CD4-positive, alpha-beta T cell treated with Interleukin-10 for 1 hour (primary cell): ENCODE measurements at regions not wholly inside any gene's neighbourhood (a gene's known extent, or its start where the extent isn't known, plus 50 kb on each side); places are given as distances from the start of the nearest gene placed in this dataset.

Source experiments
- DNase-seq: peaks from one replicate; pipeline ENCODE4 v3.0.0-alpha.2; 2020

DNA sequence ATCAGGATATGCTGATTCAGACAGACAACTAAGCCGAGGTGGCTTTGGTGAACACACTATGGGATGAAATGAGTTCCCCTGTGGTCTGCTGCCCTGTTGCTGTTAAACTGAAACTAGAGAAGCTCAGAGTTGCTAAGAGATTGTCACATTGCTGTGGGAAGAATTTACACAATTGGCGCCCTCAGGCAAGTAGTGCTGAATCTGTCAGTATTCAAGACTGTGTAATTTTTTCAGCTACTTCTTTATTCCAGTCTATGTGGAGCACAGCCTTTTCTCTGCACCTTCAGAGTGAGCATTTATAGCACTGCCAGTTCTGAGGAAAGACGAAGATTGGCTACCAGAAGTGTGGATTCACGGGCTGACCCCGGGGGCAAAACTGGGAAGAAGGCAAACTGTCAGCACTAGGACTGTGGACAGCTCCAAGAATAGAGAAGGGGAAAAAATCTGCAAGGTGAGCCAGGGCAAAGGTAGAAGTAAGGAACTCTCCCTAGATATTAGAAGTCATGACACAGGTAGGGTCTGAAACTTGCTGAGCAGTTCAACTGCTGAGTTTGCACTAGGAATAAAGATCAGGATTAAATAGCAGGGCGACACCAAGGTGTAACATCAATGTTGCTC lies 218.8 kb upstream of the TMPO start:
- no peak for DNase-seq

DNA sequence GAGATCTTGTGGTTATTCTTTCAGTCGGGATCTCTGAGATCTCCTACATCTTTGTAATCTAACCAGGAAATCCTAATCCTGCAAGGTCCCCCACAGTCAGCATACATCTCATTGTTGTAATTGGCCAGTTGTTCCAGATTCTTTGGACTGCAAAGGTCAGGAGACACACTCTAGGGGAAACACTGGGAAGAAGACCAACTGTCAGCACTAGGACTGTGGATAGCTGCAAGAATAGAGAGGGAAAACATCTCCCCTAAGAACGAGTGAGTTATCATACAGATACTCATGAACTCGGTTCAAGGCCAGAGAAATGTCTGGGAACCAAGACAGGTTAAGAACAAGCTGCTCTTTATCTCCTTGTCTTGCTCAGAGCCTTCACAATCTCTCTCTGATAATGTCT lies 217.9 kb upstream of the TMPO start:
- no peak for DNase-seq

DNA sequence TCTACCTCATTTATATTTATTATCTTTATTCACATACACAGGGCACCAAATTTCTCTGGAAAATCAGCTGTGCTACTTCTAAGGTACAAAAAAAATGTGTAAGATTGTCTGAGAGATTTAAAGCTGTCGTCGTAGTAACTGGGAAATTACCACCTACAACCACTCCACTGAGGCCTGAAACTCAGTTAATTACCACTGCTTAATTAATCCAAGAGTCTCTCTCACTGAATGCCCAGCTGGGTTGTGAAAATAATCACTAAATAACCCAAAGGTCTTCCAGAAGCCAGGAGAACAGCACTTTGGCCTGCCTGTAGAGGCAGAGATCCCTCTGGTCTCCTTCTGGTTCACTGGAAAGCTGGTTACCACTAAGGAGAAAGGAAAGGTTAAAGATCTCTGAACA lies 207.2 kb upstream of the TMPO start:
- DNase-seq: no peak

DNA sequence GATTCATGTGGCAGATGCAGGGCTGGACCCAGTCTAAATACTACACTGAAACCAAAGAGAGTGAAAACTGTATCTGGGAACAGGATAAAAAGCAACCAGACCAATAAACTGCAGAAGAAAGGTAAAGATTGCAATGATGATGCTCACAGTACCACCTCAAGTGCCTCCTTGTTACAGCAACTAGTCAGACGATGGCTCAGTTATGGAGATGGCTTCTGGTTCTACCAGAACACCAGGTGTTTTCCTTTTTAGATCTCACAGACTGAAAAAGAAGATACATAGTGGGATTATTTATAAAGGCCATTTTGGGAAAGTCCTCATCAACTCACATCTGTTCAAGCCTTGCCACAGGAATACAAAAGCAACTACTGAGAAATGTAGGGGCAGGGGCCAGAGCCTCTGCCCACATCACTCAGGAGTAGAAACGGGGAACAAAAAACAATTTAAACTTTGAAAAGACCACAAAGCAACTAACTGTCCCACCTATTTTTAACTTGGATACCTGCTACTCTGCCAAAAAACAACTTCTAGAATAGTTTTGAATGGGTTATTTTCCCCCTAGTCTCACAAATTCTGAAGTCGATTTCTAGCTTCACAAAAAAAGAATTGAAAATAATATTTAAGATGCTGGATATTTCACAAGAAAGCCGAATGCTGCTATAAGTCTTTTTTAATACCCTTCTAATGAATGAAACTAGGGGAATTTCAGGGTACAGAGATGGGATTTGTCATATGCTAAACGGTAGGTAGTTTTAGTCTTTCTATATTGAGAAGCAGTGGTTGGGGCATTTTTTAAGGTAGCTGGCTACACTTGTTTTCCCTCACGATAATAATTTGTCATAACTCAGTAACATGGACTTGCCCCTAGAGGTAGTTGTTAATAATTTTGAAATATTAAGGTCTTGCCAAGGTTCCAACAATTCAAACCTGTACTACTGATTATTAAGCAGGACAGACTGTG lies 197.2 kb upstream of the TMPO start:
- DNase-seq: no peak

DNA sequence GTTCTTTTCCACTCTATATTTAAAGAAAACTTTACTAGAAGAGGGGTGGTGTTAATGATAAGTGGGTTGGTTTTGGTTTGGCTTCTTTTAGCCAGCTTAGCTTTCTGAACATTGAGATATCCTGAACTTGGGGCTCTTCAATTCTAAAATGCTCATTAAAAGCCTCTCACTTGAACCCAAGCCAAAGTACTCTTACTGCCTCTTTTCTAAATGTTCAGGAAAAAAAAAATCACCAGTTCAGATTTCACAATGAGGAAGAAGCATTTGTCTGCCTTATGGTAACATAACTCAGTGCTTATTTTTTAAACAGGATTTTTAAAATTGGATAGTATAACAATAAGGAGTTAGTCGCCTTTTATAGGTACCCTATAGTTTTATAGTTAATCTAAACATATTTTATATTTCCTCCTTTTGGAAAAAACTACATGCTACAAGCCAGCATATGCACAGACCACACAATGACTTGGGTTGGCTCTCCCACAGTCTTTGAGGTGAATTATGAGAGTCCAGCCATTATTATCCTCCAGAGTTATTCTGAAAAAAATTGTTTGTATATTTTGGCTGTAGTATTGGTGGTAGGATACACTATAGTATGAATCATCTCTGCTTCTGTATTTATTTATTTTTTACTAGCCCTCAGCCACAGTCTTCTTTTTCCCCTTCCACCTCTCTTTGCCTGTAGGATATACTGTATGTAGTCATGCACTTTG lies 195.5 kb upstream of the TMPO start:
- DNase-seq: no peak

DNA sequence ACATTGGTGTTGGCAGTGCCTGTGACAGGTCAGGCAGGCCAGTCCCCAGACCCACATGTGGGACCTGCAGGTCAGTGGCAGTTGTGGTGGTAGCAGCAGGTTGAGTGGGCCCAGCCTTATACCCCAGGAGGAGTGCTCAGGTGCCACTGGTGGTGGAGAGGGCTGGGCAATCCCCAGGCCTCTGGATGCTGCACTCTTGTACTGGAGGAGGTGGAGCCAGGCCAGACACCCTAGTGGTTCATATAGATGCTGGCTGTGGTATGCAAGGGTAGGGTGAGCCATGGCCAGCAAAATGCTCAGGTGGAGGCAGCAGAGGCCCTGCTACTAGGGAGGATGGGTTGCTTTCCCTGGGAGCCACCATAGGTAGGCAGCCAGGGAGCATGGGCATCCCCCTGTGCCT lies 190.4 kb upstream of the TMPO start:
- DNase-seq: no peak

DNA sequence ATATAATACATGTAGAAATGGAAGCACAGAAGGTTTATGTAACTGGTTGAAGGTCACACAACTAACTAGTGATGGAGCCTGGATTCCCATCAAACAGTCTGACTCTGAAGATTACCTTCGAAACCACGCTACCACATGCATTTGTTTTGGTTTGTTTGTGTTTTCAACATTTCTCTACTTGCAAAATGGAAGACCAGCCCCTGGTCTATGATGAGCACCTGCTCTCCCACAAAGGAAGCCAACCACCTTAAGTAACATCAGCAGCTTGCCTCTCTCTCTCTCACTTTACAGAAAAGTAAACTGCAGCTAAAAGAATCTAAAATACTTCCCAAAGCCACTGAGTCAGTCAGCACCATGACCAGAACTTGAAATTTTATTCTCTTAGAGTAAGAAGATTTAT lies 186.9 kb upstream of the TMPO start:
- no peak for DNase-seq

DNA sequence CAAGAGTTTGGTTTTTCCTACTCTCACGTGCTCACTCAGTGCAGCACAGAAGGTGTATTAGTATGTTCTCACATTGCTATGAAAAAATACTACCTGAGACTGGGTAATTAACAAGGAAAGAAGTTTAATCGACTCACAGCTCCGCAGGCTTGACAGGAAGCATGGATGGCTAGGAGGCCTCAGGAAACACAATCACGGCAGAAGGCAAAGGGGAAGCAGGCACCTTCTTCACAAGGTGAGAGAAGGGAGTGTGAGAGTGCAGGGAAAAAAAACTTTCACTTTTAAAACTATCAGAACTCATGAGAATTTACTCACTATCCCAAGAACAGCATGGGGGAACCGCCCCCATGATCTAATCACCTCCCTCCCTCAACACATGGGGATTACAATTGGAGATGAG lies 185.8 kb upstream of the TMPO start:
- DNase-seq: no peak

DNA sequence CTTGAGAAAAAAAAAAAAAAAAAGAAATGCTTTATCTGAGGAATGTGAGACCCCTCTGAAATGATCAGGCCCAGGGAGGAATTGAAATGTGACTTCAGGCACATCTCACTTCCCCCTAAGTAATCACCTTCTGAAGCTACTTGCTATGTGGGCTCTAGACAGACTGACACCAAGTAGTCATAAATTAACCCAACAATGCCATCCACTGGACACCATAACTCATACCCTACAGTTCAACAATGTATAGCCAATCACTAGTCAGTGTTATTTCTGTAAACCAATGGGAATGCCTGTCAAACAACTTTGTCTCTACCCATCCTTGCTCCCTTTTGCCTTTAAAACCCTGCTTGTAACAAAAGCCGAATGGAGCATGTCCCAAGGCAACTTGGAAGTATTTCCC lies 182.7 kb upstream of the TMPO start:
- no peak for DNase-seq

DNA sequence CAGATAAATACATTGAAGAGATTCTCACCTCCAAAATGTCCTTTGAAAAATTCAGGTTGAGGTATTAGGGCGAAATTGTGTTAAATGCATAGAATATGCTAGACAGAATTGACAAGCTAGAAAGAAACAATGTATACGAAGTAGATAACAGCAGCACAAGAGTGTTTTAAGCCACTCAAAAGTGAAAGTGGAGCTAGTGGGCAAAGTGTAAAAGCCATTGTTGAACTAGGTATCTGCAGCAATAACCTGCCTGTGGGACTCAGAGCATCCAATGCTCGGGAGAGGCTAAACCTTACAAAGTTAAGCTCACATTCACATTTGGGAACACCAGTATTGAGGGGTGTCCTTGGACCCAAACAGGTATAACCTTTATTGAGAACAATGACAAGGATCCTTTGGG lies 180.6 kb upstream of the TMPO start:
- no peak for DNase-seq

DNA sequence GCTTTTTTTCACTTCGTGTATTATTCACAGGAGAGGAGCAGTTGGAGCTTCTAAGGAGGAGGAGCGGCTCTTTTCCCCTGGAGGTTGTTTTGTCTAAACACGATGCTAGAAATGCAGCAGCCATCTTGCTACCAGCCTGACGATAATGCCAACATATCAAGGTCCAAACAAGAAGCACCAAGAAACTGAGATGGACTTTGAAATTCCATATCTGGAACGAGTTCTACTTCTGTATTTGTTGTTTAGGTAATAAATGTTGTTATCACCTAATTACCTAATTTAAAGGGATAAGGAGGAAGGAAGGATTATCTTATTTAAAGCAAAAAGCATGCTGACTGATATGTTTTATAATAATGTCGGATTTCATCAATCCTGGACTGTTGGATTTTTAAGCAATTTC lies 174.4 kb upstream of the TMPO start:
- no peak for DNase-seq

DNA sequence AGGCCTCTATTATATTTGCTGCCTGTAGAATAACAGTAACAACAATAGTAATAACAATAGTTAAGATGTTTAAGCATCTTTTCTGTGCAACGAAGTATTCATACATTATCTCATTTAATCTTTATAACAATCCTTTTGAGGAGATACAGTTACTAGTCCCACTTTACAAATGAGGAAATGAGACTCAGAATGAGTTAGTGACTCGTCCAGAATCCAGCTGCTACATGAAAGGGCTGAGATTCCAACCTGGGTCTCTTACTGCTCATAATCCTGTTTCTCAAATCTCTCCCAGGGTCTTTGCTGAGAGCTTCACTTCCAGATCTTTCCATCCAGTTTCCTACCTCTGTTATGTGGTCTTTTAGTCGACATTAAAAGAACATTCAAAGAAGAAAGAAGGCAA lies 173.7 kb upstream of the TMPO start:
- no peak for DNase-seq

DNA sequence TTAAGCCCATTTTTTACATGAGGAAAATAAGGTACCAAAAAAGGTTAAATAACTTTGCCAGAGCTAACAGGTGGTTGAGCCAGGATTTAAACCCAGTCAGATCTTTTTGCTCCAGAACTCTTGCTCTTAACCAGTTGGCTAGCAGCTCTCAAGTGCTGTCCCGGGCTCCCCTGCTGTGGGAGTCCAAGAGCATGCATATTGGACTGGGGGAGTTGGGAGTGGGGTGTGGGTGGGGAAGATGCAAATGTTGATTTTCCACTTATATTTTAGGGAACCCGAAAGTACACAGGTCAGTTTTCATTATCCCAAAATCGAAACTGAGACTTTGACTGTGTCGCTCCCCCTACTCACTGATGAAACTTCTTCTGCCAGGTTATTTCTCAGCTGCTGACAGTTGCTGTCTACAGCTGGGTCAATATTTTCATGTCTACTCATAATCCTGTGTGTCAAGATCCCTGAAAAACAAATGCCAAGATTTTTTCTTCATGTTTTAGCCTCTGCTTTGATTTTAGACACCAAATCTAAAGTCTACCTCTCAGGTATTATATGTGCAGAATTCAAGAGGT lies 172.3 kb upstream of the TMPO start:
- no peak for DNase-seq

DNA sequence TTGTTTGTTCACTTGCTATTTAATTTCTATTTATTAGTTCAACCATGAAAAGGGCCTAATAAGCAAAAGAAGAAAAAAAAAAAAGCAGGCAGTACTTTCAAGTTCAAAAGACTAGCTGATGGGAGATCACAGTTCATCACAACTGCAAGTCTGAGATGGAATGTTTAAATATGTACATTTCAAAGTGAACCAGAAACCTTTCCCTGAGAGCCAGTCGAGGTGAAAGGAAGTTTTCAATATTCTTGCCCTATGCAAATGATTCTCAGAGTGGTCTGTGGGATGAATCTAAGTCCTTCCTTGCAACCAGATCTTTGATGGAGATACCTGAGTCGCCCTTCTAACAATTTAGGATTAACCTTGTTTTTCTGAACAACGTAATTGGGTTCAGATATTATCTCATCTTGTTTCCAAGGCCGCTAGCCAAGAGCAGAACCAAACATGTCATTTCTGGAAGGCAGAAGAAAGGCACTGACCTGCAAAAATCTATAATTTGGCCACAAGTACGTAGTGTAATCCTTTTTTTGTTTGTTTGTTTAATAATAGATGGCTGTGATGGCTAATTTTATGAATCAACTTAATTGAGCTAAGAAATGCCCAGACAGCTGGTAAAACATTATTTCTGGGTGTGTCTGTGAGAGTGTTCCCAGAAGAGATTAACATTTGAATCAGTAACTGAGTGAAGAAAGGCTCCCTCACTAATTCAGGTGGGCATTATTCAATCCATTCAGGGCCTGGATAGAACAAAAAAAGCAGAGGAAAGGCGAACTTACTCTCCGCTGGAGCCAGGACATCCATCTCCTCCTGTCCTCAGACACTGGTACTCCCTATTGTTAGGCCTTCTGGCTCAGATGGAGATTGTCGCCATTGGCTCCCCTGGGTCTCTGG lies 171.1 kb upstream of the TMPO start:
- no peak for DNase-seq

DNA sequence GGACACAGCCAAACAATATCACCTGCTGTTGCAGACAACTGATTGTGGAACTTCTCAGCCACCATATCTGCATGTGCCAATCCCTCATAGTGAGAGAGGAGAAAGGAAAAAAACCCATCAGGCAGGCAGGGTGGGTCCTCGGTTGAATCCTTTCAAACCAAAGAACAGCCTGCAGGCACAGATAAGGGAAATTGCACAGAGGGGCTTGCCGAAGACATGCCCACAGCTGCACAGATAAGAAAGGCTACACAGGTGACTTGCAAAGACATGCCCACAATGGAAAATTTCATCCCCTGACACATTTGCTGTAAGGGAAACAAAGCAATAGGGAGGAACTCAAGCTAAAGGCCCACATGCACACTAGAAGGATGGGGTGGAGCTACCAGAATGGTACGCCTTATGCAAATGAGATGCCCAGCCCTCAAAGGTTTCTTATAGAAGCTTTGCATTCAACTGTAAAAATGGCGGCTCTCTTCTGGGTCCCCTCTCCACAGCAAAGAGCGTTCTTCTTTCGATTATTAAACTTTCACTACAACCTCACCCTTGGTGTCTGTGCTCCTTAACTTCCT lies 170.0 kb upstream of the TMPO start:
- no peak for DNase-seq

DNA sequence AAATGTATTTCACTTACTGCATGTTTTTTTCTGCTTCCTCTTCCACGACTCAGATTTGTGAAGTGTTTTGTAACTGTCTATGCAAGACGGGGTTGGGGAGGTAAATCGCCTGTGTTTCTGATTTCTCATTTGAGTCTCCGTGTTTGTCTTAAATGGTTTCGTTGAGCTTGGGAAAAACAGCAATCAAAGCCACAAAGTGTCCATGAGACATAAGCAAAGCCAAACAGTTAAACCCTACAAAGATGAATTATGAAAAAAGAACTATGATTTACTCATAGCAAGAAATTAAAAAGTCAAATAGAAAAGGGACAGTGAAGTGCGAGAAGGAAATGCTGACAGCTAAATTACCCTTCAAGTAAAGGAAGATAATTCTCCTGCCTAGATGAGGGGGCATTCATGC lies 164.3 kb upstream of the TMPO start:
- DNase-seq: no peak

DNA sequence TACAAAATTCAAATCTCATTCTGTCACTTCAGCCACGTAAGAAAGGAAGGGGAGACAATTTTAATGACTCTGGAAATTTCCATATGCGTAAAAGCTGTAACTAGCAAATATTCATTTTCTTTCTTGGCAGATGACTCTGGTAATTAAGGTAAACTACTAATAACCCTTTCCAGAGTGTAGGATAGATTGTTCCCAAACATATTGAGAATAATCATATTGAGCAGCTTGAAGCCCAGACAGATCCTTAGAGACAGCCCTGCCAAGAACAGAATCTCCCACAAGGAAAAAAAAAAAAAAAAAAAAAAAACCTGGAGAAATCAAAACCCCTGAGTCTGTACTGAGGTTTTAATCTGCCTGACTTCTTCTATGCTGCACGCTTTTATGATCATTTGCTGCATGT lies 163.6 kb upstream of the TMPO start:
- DNase-seq: no peak

DNA sequence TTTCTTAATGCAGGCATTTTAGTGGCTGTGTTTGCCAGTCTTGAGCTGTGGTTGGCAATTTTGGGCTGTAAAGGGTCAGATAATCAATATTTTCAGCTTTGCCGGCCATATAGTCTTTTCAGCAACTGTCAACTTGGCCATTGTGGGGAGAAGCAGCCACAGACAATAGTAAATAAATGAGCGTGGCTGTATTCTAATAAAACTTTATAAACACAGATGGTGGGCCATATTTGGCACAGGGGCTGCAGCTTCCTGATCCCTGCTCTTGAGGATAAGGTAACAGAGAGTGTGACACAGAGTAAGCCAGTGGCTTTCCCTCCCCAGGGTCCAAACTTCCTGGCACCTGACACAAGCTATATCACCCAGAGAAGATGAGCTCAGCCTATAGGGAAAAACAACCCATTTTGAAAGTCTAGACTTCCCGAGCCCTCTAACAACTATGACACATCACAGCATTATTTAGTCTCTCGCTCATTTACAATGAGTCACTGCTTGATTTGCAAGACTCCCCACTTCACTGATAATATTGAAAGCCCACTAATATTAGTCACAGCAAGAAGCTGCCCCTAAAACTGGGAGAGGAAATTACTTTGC lies 163.1 kb upstream of the TMPO start:
- no peak for DNase-seq

DNA sequence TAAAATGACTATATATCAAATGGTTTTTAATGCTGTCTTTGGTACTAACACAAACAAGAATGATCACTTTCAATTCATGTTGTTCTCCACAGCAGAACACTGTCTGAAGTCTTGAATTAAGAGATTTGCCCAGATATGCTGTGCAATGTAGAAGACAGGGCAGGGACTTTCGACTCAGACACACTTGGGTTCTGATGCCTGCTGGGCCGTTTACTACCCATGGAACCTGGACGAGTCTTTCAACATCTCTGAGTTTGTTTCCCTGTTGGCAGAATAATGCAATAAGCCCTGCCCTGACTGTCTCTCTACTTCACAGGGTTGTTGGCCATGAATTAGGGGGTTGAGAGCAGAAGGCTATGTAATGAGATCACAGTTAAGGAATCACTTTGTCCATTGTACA lies 162.6 kb upstream of the TMPO start:
- DNase-seq: no peak

DNA sequence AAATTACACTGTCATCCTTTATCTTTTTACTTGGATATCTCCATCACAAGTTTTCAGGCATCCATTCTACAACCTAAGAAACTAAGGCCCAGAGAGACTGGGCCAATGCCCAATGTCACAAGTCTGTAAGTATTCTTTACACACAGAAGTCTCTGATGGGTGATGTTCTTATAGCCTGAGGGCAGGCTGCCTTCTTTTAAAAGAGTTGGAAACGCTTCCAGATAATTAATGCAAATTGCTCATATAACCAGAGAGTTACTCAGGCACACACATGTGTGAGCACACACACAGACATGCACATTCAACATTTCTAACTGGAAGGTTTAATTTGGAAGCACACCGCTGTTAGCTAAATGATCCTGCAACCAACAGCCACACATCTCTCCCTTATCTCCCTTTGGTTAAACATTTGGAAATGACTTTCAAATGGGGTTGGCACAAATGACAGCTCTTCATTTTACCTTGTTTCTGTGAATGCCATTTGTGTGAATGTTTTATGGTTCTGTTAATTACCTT lies 160.8 kb upstream of the TMPO start:
- DNase-seq: no peak

DNA sequence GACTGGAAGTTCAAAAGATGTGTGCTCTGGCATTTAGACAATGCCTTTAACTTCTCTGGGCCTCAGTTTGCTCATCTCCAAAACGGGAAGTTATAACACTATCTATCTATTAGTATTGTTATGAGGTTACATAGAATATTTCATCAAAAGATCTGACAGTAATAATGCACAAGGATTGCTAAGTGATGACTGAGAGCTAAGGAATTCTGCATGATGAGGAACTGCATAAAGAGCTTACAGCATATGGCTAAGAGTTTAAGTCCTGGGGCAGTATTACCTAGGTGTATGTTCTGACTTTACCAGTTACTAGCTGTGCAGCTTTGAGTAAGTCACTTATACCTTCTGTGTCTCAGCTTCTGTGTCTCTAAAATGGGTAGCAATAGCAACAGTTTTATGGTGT lies 160.1 kb upstream of the TMPO start:
- no peak for DNase-seq

DNA sequence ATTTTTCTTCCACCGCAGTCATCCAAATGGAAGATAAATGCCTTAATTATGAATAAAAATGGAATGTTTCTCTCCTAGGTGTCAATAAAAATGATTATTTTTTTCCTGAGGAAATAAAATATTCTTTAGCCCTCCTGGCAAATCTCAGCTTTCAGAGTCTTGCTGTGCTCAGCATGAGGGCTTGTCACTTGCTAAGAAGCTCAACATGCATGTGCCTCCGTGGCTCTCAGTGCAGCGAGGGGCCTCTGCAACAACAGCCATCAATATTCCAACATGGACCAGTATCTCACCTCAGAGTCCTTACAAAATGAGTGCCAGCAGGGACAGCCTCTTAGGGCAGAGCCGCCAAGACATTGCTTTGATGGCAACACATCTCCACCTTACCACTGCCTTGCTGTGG lies 159.5 kb upstream of the TMPO start:
- no peak for DNase-seq
